Femur (tissue), 1 donor: ENCODE measurements at regions not wholly inside any gene's neighbourhood (a gene's known extent, or its start where the extent isn't known, plus 50 kb on each side); places are given as distances from the start of the nearest gene placed in this dataset.
"Not testable (repeated sequence)": the region's sequence is repeated elsewhere in the genome, so short reads cannot be mapped to it uniquely, and the experiment has no call there.

ENCODE experiments used
- DNase-seq: peaks from one replicate; pipeline ENCODE4 v3.0.0-alpha.2; 2017

GRCh38 chr4:18611026-18611425 lies 589.5 kb upstream of the LCORL start:
- no peak for DNase-seq

- DNase-seq: no peak
These were observed 587.5 kb upstream of the LCORL start for GRCh38 chr4:18608908-18609533.

- DNase-seq: not testable (repeated sequence)
These were observed 581.1 kb upstream of the LCORL start for GRCh38 chr4:18602610-18603009.

GRCh38 chr4:18593297-18594002 lies 571.9 kb upstream of the LCORL start:
- DNase-seq: peak; percentile 71

- no peak for DNase-seq
These were observed 561.3 kb upstream of the LCORL start for GRCh38 chr4:18582841-18583240.

GRCh38 chr4:18578307-18578706 lies 556.8 kb upstream of the LCORL start:
- DNase-seq: no peak

GRCh38 chr4:18572481-18572880 lies 550.9 kb upstream of the LCORL start:
- no peak for DNase-seq

- DNase-seq: no peak
These were observed 549.8 kb upstream of the LCORL start for GRCh38 chr4:18571301-18571761.

GRCh38 chr4:18570370-18570769 lies 548.8 kb upstream of the LCORL start:
- no peak for DNase-seq

GRCh38 chr4:18568600-18568999 lies 547.0 kb upstream of the LCORL start:
- DNase-seq: no peak

- DNase-seq: no peak
These were observed 545.6 kb upstream of the LCORL start for GRCh38 chr4:18566970-18567799.

GRCh38 chr4:18559492-18559891 lies 537.9 kb upstream of the LCORL start:
- no peak for DNase-seq

- no peak for DNase-seq
These were observed 534.8 kb upstream of the LCORL start for GRCh38 chr4:18556402-18556801.

GRCh38 chr4:18540349-18540748 lies 518.8 kb upstream of the LCORL start:
- no peak for DNase-seq

- DNase-seq: no peak
These were observed 516.6 kb upstream of the LCORL start for GRCh38 chr4:18538121-18538520.

- DNase-seq: no peak
These were observed 514.9 kb upstream of the LCORL start for GRCh38 chr4:18536428-18536827.

- no peak for DNase-seq
These were observed 514.4 kb upstream of the LCORL start for GRCh38 chr4:18535948-18536347.

- no peak for DNase-seq
These were observed 511.8 kb upstream of the LCORL start for GRCh38 chr4:18533262-18533775.

GRCh38 chr4:18531731-18532130 lies 510.2 kb upstream of the LCORL start:
- no peak for DNase-seq

- no peak for DNase-seq
These were observed 507.9 kb upstream of the LCORL start for GRCh38 chr4:18529482-18529881.

GRCh38 chr4:18524667-18525066 lies 503.1 kb upstream of the LCORL start:
- DNase-seq: no peak

GRCh38 chr4:18518098-18518497 lies 496.5 kb upstream of the LCORL start:
- no peak for DNase-seq

GRCh38 chr4:18513861-18514260 lies 492.3 kb upstream of the LCORL start:
- no peak for DNase-seq

GRCh38 chr4:18512718-18513117 lies 491.2 kb upstream of the LCORL start:
- no peak for DNase-seq
